DMS79 (cell line): ENCODE measurements at regions not wholly inside any gene's neighbourhood (a gene's known extent, or its start where the extent isn't known, plus 50 kb on each side); places are given as distances from the start of the nearest gene placed in this dataset.
"Not testable (repeated sequence)": the region's sequence is repeated elsewhere in the genome, so short reads cannot be mapped to it uniquely, and the experiment has no call there.

Experiments used
- DNase-seq: peaks from one replicate; lab custom pipeline; 2025; lab: John Stamatoyannopoulos, UW

DNA sequence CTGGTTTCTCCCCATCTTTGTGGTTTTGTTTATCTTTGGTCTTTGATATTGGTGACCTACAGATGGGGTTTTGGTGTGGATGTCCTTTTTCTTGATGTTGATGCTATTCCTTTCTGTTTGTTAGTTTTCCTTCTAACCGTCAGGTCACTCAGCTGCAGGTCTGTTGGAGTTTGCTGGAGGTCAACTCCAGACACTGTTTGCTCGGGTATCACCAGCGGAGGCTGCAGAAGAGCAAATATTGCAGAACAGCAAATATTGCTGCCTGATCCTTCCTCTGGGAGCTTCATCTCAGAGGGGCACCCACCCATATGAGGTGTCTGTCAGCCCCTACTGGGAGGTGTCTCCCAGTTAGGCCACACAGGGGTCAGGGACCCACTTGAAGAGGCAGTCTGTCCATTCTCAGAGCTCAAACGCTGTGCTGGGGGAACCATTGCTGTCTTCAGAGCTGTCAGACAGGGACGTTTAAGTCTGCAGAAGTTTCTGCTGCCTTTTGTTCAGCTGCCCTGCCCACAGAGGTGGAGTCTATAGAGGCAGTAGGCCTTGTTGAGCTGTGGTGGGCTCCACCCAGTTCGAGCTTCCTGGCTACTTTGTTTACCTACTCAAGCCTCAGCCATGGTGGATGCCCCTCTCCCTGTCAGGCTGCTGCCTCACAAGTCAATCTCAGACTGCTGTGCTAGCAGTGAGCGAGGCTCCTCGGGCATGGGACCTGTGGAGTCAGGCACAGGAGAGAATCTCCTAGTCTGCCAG, 94.8 kb upstream of the BNIP2 start:
- DNase-seq: not testable (repeated sequence)

DNA sequence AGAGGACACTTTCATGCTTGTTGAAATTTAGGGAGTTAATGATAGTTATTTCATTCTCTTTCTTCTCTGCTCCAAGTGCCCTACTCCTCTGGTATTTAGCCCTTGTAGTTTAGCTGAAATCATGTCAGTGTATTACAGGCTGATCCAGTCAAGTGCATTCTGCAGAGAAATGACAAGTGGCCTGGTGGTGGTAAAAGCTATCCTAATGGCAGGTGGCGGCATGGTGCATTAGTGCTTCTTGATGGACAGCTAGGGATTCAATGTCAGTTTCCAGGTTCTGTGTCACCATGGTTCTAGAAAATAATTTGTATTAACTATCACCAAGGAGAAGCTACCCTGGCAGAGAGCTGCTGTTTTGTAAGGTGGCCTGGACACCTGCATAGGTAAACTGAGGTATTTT, 90.0 kb upstream of the BNIP2 start:
- no peak for DNase-seq

DNA sequence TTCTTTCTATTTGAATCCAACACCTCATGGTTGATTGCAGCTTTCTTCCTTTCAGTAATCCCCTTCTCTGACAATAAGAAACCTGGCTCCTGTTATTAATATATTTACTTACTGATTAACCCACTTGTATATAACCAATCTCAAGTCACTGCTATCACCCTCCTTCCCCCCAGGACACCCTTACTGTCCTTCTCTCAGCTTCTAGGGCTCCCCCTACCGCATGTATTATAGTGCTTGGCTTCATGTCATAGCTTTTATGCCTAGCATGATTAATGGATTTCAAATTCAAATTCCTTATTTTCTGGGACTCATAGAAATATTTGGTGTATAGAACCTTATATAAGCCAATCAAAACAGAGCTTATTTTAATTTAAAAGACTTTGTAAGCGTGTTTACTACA, 75.7 kb upstream of the BNIP2 start:
- no peak for DNase-seq

DNA sequence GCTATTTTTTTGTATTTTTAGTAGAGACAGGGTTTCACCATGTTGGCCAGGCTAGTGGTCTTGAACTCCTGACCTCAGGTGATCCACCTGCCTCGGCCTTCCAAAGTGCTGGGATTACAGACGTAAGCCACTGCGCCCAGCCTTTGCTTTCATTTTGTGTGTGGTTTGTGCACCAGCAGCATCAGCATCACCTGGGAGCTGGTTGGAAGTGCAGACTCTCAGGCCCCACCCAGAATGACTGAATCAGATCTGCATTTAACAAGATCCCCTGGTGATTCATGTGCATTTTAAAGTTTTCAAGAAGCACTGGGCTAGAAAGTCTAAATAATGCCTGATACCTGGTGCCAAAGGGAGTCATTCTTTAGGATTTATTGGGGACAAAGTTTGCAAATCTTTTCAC, 73.4 kb upstream of the BNIP2 start:
- no peak for DNase-seq

DNA sequence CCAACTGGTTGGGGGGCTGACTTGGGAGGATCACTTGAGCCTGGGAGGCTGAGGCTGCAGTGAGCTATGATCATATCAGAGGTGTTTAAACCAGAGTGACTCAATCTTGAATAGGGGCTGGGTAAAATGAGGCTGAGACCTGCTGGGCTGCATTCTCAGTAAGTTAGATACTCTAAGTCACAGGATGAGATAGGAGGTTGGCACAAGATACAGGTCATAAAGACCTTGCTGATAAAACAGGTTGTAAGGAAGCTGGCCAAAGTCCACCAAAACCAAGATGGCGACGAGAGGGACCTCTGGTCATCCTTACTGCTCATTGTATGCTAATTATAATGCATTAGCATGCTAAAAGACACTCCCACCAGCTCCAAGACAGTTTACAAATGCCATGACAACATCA, 71.1 kb upstream of the BNIP2 start:
- DNase-seq: not testable (repeated sequence)

DNA sequence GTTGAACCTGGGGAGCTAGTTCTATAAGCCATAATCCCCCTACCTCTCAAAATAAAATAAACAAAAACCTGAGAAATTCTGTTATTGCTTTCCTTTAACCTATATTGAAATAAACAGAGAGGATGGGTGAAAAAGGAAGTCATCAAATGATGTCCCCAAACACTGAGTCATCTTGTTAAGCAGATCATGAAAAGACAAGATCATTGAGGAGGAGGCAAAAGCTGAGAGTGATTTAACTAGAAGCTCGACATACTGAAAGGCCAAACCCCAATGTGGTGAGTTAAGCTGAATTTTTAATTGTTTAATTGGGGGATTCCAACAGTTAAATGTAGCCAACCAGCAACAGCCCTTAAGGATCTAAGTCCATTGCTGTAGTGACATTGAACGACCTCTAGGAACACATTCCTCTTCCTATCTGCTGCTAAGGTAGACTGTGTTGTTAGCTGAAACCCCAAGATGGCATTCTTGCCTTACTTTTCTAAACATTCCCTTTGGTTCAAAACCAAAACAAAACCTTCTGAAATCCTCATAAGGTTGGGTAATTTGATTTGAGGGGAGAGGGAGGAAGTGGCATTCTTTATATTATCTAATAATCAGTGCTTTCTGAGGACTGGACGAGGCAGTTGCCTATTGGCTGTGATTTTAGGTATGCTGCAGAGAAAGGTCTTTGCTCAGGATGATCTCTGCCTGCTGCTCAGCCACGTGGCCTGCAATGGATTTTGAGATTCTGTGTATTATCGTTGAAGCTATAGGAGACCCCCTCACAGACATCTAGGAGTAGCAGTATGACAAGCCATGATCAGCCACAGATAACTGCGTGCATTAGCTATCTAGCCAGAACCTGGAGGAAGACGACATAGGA, 62.7 kb upstream of the BNIP2 start:
- DNase-seq: peak; percentile 2

DNA sequence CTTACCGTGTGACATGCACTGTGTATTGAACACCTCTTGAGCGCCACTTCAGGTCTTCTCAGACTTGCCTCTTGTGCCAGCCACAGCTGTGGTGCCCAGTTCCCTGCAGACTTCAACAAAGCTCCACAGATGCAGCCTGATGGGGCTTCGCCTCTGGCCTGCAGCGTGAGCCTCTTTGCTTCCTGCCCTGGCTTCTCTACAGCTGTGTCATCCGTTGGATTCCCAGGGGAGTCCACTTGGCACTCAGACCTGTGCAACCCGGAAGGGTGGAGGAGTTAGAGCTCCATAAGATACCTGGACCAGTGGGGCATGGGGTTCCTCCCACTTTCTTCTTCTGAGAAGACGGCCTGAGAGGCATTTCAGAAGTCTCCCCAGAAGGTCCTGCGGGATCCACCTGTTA, 57.7 kb upstream of the BNIP2 start:
- DNase-seq: peak; percentile 50

DNA sequence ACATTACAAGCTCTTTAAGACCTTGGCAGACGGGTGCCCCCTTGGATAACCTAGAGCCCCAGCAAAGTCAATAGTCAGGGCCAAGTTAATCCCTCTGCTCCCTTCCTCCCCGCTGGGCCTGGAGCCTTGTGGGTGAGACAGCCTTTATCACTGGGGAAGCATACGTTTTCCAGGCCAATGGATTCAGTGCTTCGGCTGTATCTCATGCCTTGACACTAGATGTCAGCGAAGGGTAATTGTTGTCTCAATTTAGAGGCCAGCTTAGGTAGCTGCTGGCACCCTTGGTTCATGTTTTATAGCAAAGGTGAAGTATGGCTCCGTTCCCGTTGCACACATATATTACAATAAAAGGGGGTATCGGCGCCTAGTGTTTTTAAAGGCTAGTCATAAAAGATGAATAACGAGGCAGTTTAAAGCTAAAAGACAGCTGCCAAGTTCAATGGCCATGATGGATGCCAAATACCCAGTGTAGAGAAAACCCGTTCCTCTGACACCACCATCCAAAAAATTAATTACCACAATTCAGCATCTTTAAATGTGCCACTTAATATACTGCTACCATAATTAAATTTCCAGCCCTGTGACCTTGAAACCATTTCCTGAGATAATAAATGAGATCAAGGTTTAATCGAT, 52.3 kb upstream of the BNIP2 start:
- DNase-seq: peak; percentile 29

DNA sequence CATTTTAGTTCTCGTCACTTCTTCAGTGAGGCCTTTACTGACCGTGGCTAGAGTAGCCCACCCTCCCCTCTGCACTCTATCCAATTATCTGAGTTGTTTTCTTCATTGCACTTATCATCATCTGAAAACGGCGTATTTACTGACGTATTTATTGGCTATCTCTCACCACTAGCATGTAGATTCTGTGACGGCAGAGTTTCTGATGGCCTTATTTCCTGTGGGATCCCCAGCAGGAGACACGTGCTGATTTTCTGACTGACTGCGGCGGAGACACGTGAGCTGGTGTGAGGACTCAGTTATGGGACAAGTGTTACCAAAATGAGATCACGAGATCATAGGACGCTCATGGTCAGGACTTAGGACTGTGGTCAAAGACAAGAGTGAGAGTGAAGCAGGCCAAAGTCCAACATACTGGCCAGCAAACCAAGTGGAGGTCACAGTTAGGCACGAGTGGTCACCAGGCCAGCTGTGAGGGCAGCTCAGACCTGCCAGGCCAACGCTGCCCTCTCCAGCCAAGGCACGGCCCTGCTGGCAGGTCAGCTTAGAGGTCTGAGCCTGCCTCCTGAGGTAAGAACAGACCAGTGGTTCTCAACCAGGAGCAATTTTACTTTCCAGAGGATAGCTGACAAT, 50.6 kb upstream of the BNIP2 start:
- no peak for DNase-seq
